Fibroblast of lung (primary cell): ENCODE measurements at regions not wholly inside any gene's neighbourhood (a gene's known extent, or its start where the extent isn't known, plus 50 kb on each side); places are given as distances from the start of the nearest gene placed in this dataset.

Experiments used
- DNase-seq, 2 donors: peaks; one replicate each; pipeline versions ENCODE4 v3.0.0 to v3.0.0-alpha.2; 2010; ENCODE audit warnings: low read depth in 2 of 2
- H2AFZ ChIP-seq: 2 replicates; pipeline ENCODE4 v1.5.1; 2012; ENCODE audit warnings: low read length, control low read depth, inconsistent platforms
- H3K27ac ChIP-seq: 2 replicates; pipeline ENCODE4 v1.5.1; 2011; ENCODE audit warnings: low read length, control low read depth; ENCODE audit not compliant: insufficient read depth
- H3K27me3 ChIP-seq: 2 replicates; pipeline ENCODE4 v1.5.1; 2011; ENCODE audit warnings: mild to moderate bottlenecking, low read length; ENCODE audit not compliant: control insufficient read depth, insufficient read depth
- H3K36me3 ChIP-seq: 2 replicates; pipeline ENCODE4 v1.5.1; 2011; ENCODE audit warnings: low read length; ENCODE audit not compliant: control insufficient read depth, insufficient read depth
- H3K4me1 ChIP-seq: 2 replicates; pipeline ENCODE4 v1.5.1; 2011; ENCODE audit warnings: low read length; ENCODE audit not compliant: control insufficient read depth, insufficient read depth; ENCODE audit errors: extremely low read depth
- H3K4me2 ChIP-seq: 2 replicates; pipeline ENCODE4 v1.5.1; 2011; ENCODE audit warnings: low read length, control low read depth; ENCODE audit not compliant: insufficient read depth; ENCODE audit errors: extremely low read depth
- H3K4me3 ChIP-seq, 4 experiments: fragments of 200-600 bp in 1 of 4; sonication (generic) in 1 of 4; replicated peaks in 1 of 4; 2 replicates each; pipeline ENCODE4 v1.5.1; 2011 to 2016; ENCODE audit warnings: low read length in 4 of 4, low read depth in 3 of 4, mild to moderate bottlenecking in 3 of 4, control low read depth in 2 of 4, inconsistent platforms in 1 of 4, mixed read lengths in 1 of 4; ENCODE audit not compliant: insufficient read depth in 1 of 4; ENCODE audit errors: control extremely low read depth in 1 of 4
- H3K79me2 ChIP-seq: 2 replicates; pipeline ENCODE4 v1.5.1; 2012; ENCODE audit warnings: mild to moderate bottlenecking, low read length, inconsistent platforms; ENCODE audit not compliant: control insufficient read depth, insufficient read depth
- H3K9ac ChIP-seq: 2 replicates; pipeline ENCODE4 v1.5.1; 2011; ENCODE audit warnings: mild to moderate bottlenecking, low read length, control low read depth; ENCODE audit not compliant: insufficient read depth
- H3K9me3 ChIP-seq: 2 replicates; pipeline ENCODE4 v1.5.1; 2012; ENCODE audit warnings: low read depth, low read length; ENCODE audit not compliant: control insufficient read depth, insufficient read depth
- H4K20me1 ChIP-seq: 2 replicates; pipeline ENCODE4 v1.5.1; 2011; ENCODE audit warnings: low read length; ENCODE audit not compliant: control insufficient read depth, insufficient read depth; ENCODE audit errors: extremely low read depth
- EZH2 ChIP-seq: IDR thresholded peaks from 2 replicates; pipeline ENCODE4 v1.5.1; 2012; ENCODE audit warnings: low read length, control low read depth, mild to moderate bottlenecking; ENCODE audit errors: missing control alignments
- TF ChIP-seq, protein P1 (sequence below), 2 donors: IDR thresholded peaks in 1 of 2; conservative IDR thresholded peaks in 1 of 2; 1 replicate in 1 of 2; 2 replicates in 1 of 2; pipeline ENCODE4 v1.5.1; 2011 to 2012; ENCODE audit warnings: low read length in 2 of 2, control low read depth in 1 of 2, inconsistent platforms in 1 of 2, low read depth in 1 of 2, mild to moderate bottlenecking in 1 of 2

- TF ChIP-seq, protein P1, sequence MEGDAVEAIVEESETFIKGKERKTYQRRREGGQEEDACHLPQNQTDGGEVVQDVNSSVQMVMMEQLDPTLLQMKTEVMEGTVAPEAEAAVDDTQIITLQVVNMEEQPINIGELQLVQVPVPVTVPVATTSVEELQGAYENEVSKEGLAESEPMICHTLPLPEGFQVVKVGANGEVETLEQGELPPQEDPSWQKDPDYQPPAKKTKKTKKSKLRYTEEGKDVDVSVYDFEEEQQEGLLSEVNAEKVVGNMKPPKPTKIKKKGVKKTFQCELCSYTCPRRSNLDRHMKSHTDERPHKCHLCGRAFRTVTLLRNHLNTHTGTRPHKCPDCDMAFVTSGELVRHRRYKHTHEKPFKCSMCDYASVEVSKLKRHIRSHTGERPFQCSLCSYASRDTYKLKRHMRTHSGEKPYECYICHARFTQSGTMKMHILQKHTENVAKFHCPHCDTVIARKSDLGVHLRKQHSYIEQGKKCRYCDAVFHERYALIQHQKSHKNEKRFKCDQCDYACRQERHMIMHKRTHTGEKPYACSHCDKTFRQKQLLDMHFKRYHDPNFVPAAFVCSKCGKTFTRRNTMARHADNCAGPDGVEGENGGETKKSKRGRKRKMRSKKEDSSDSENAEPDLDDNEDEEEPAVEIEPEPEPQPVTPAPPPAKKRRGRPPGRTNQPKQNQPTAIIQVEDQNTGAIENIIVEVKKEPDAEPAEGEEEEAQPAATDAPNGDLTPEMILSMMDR (conservative IDR thresholded peaks at IDR 0.05 in 1 of 2, IDR thresholded peaks at IDR 0.05 in 1 of 2; ENCODE audit: low read depth in 1 of 2, low read length in 2 of 2): no peak
- TF ChIP-seq EZH2: no peak
- Histone ChIP-seq H3K79me2 (no peaks in the 10 kb centered on the region), H3K9me3 (no peaks in the 10 kb centered on the region), H2AFZ (no peak overlapping the region), H3K4me3 (no peak overlapping the region), H3K27me3 (no peaks in the 10 kb centered on the region), H4K20me1 (no peaks in the 10 kb centered on the region), H3K9ac (no peak overlapping the region), H3K27ac (no peak overlapping the region), H3K4me2 (no peak overlapping the region), H3K36me3 (no peaks in the 10 kb centered on the region), H3K4me1 (no peaks in the 10 kb centered on the region)
- DNase-seq: no peak
Measured at GRCh38 chr1:166721145-166721544, 118.1 kb upstream of the POGK start.

- Histone ChIP-seq H4K20me1 (no peaks in the 10 kb centered on the region), H3K4me2 (no peak overlapping the region), H3K27ac (no peak overlapping the region), H3K79me2 (no peaks in the 10 kb centered on the region), H3K9ac (no peak overlapping the region), H3K4me3 (no peak overlapping the region), H2AFZ (no peak overlapping the region), H3K4me1 (no peaks in the 10 kb centered on the region), H3K36me3 (no peaks in the 10 kb centered on the region), H3K27me3 (no peaks in the 10 kb centered on the region), H3K9me3 (no peaks in the 10 kb centered on the region)
- no peak for TF ChIP-seq EZH2
- TF ChIP-seq, protein P1 (conservative IDR thresholded peaks at IDR 0.05 in 1 of 2, IDR thresholded peaks at IDR 0.05 in 1 of 2; ENCODE audit: low read depth in 1 of 2, low read length in 2 of 2): no peak
- DNase-seq: peak in 1 of 2 donors; percentile 32
Measured at GRCh38 chr1:166730299-166730888, 108.9 kb upstream of the POGK start.

GRCh38 chr1:166738140-166738539 lies 101.1 kb upstream of the POGK start:
- TF ChIP-seq, protein P1 (conservative IDR thresholded peaks at IDR 0.05 in 1 of 2, IDR thresholded peaks at IDR 0.05 in 1 of 2; ENCODE audit: low read depth in 1 of 2, low read length in 2 of 2): no peak
- no peak for TF ChIP-seq EZH2
- Histone ChIP-seq H3K4me2 (no peak overlapping the region), H3K4me3 (no peak overlapping the region), H3K27me3 (no peaks in the 10 kb centered on the region), H4K20me1 (no peaks in the 10 kb centered on the region), H3K9me3 (no peaks in the 10 kb centered on the region), H3K4me1 (no peaks in the 10 kb centered on the region), H2AFZ (no peak overlapping the region), H3K36me3 (no peaks in the 10 kb centered on the region), H3K9ac (no peak overlapping the region), H3K79me2 (no peaks in the 10 kb centered on the region), H3K27ac (no peak overlapping the region)
- DNase-seq: no peak
